ENCODE measurements at regions not wholly inside any gene's neighbourhood (a gene's known extent, or its start where the extent isn't known, plus 50 kb on each side); places are given as distances from the start of the nearest gene placed in this dataset.

- TF ChIP-seq CTCF (conservative IDR thresholded peaks at IDR 0.05; ENCODE audit: low read depth in 2 of 2) = no peak
- TF ChIP-seq POLR2AphosphoS5 (IDR thresholded peaks at IDR 0.05; ENCODE audit: low read depth) = no peak
- no peak for TF ChIP-seq EZH2 (IDR thresholded peaks at IDR 0.05; ENCODE audit: low read depth, unreplicated experiment)
These were observed 1090.4 kb upstream of the CDH6 start for GRCh38 chr5:30103052-30103451.

Data from GM23338 (cell line).